HG03439 (cell line): ENCODE measurements at regions not wholly inside any gene's neighbourhood (a gene's known extent, or its start where the extent isn't known, plus 50 kb on each side); places are given as distances from the start of the nearest gene placed in this dataset.

ENCODE experiments used
- ATAC-seq: cut with Tn5 transposase; IDR thresholded peaks from one replicate; pipeline ENCODE4 v1.9.1; 2021; ENCODE audit warnings: mild to moderate bottlenecking, moderate library complexity; ENCODE audit not compliant: unreplicated experiment

- ATAC-seq, result no peak
Measured at GRCh38 chr13:105825071-105825470, 710.4 kb downstream of the EFNB2 start.

- ATAC-seq, result no peak
Measured at GRCh38 chr13:105821337-105821736, 714.1 kb downstream of the EFNB2 start.

DNA sequence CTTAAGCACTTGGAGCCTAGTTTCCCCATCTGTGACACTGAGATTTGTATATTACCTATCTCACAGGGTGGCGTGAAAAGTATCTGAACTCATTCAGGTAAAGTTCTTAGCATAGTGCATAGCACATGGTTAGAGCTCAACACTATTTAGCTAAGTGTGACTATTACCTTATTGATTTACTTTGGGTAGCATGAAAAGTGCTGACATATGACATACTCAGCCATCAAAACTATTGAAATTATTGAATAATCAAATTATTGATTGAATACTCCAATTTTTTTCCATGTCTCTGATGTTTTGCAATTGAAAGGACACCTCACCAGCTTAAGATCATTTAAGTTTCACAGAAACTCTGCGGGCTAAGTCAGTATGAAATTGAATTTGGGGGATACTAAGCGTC is 715.0 kb downstream of the EFNB2 start:
- no peak for ATAC-seq

DNA sequence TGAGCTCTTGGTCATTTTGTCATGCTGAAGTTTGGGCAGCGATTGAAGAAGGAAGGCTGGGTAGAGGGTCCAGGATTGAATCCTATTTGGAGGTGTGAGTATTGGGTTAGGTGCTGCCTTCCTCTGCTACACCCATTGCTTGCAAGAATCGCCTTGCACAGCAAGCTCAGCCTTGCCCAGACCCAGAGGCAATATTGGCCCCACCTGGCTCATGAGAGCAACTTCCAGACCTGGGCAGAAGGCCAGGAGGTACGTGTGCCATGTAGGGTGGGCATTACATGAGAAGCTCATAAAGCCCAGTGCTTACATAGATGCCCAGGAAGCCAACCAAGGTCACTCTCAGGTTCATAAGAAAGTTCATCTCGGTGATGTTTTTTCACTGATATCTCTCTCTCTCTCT is 718.0 kb downstream of the EFNB2 start:
- no peak for ATAC-seq

DNA sequence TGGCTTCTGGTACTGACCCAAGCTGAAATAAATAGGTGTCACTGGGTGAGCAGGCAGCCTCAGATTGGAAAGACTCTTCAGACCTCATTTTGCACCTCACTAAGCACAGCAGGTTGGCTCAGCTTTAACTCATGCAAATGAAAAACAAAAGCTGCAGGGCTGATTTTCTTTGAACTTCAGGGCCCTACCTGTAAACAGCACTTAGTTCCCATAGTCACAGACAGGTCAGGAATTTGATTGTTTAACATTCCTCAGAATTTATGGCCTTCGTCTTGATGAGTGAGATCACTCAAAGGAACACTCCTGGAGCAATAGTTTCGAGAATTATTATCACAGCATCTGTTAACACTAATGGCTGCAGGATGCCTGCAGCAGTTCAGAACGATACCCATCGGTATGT is 718.5 kb downstream of the EFNB2 start:
- no peak for ATAC-seq

DNA sequence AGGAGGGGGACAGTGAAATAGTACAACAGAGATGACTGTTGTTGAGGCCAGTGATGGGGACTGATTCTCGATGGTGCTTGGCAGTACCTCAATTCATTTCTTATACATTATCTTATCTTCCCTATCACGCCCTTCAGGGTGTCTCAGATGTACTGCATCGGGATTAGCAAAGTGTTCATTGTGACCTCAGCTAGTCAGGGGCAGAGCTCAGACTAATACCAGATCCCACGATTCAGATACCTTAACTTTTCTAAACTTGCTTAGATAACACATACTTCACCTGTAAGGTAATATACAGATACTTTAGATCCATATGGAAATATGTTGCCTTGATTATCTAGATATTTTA is 720.6 kb downstream of the EFNB2 start:
- ATAC-seq, result no peak

DNA sequence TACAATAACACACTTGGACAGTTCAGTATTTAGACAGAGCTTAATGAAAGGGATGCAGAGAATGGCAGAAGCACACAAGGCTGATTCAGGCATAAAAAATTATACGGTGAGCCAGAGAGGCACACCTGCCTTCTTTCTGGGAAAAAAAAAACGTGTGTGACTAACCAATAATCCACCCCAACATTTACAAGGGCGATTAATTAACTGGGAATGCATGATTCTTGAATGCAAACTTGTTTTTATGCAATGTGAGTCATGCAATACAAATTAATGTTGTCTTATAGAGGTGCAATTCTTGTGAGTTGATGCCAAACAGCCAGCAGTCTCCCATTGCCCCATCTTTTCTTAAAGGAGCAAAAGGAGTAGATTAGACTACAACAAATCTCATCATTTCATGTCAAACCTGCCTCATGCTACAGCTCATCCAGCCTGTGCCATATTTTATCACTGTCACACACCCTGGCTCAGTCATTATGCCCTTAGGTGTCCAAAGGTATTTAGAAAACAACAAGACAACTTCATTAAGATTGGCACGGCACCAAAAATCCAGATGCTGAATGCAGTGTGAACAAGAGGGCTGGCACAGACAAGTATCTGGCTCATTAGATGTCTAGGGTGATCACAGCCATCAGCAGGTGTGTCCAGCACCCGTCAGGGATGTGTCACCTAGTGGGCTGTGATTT is 721.1 kb downstream of the EFNB2 start:
- ATAC-seq, result no peak

DNA sequence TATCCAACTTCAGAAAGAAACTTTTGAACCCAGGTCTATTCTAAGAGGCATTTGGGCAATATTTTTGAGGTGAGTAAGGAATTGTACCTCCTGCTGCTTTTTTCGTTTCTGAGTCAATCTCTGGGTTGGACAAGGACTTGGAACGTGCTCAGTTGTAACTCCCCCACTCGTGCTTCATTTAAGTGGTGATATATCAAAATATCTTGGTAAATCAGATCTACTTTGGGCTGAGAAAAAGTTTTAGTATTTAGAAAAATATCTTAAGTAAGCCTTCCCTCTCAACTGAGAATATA is 728.9 kb downstream of the EFNB2 start:
- no peak for ATAC-seq

DNA sequence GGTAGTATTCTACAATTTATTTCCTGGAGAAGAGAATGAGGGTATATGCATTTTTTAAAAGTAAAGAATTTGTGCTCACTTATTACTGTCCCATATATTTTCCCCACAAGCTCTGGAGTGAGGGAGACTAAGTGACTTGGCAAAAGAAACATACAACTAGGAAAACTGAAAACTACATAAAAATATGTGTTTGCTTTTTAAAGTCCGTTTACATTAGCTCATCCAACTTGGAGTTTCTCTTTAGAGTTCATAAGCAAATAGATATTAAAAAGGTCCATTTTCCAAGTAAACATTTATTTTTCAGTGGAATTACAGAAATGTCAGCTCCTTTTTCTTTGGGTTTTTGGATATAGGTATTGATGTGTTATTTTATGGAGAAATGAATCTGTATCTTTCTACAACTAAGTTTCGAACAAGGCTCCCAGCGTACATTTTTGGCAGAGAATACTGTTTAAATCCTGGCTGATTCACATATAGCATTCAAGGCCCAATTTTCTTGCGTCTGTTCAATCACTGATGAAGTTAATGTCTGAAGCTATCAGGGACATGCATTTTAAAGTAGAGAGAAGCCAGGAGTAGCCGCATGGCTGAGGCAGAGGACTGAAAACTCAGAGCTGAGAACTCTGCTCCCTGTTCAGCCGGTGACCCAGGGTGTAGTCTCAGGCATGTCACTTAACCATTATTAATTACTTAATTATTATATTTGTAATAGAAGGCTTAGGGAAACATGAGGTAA is 729.4 kb downstream of the EFNB2 start:
- no peak for ATAC-seq

DNA sequence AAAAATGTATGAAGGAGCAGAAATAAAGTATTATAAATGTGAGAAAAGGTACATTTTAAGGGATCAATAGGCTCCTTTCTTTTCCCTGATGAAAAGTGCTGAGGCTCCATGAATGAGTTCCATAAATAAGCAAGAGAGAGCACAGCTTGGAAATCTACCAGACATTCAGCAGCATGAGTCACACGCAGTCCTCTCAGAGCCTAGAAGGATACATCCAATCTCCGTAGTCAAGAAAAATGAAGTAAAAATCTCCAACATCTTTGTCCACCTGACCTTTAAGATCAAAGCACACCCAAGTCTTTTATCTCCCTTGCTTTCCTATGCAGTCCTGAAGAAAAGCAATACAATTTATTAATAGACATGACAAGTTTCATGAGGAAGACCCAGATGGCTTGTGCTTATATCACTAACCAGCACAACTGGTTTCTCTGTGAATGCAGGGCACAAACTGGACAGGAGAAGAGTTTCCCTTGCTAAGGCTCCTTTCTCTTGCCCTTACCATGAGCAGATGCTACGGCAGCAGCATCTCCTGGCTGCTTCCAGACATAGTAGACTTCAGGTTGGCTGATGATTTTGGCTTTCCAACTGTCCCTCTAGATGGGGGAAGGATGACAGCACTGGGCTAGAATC is 730.8 kb downstream of the EFNB2 start:
- no peak for ATAC-seq

GRCh38 chr13:105799155-105799554 is 736.3 kb downstream of the EFNB2 start:
- no peak for ATAC-seq

DNA sequence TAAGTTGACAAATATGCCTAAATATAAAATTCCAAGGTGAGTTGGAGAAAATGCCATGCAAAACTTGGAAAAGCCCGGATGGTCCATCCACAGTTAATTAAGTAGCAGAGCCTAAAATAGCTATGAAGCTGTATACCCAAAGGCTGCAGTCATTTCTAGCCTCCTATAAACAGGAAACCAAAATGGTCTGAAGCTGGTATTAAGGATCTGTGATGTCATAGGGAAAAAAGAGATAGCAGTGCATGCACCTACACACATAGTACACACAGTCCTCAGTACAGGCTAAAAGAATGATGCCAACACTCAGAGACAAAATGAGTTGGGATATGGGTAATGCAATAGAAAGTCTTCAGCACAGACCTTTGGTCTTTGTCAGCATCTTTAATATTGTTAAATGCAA is 736.9 kb downstream of the EFNB2 start:
- ATAC-seq, result no peak

GRCh38 chr13:105796081-105796480 is 739.4 kb downstream of the EFNB2 start:
- ATAC-seq, result no peak

- no peak for ATAC-seq
Measured at GRCh38 chr13:105790923-105791322, 744.5 kb downstream of the EFNB2 start.

GRCh38 chr13:105788530-105788929 is 746.9 kb downstream of the EFNB2 start:
- no peak for ATAC-seq

- ATAC-seq, result no peak
Measured at GRCh38 chr13:105787632-105788031, 747.8 kb downstream of the EFNB2 start.

DNA sequence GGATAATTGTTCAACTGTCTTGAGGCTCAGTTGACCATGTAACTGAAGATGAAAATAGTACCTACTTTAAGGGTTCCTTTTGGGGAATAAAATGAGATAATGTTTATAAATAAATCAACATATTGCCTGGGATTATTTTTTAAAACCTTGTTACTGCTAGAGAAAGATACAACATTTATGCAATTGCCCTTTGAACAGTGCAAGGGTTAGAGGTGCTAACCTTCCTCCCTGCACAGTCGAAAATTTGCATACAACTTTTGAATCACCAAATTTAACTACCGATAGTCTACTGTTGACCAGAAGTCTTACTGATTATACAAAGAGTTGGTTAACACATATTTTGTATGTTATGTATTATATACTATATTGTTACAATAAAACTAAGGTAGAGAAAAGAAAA is 750.0 kb downstream of the EFNB2 start:
- no peak for ATAC-seq

- ATAC-seq, result no peak
Measured at GRCh38 chr13:105783261-105783660, 752.2 kb downstream of the EFNB2 start.

DNA sequence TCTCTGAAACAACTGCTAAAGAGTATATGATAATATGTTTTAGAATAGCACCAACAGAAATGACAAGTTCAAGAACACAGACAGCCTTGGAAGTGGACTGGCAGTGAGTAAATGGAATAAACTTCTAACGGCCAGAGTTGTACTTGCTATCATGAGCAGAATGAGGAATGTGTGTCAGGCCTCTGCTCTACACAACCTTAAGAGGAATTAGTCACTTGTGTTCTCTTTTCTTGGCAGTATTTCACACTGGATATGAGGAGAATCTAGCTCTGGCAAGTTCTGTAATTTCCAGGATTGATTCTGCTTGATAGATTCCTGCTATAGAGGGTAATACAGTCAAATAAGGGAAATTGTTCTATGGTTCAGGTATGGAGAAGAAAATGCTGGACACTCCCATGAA is 757.3 kb downstream of the EFNB2 start:
- ATAC-seq, result no peak

GRCh38 chr13:105774739-105775460 is 760.6 kb downstream of the EFNB2 start:
- no peak for ATAC-seq

DNA sequence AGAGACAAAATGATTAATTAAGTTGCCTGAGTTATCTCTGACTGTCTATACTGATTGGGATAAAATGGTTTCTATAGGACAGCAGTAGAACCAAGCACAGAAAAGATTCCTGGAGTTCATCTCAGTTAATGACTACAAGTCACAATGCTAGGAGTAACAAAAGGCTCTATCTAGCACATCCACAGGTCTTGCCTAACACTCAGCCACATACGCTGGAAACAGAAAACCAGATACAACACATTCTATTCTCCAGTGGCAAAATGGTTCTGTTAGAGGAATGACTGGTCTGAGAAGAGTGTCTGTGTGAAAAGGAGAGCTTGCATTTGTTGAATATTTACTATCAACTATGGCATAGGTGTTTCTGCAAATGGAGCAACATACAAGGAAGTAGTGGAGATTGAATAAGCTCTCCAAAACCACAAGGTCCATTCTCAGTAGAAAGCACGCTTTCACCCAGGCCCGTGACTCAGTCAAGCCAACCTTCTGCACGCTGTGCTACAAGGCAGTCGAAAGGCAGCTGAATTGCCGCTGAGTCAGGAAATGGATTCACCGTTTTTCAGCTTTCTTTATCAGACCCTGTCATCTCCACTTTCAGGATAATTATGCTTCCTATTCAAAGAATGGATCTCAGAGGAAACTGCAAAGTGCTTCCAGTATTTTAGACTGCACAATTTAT is 761.5 kb downstream of the EFNB2 start:
- ATAC-seq, result no peak
